Fibroblast of villous mesenchyme (primary cell): ENCODE measurements at regions not wholly inside any gene's neighbourhood (a gene's known extent, or its start where the extent isn't known, plus 50 kb on each side); places are given as distances from the start of the nearest gene placed in this dataset.

ENCODE experiments used
- DNase-seq: peaks from one replicate; pipeline ENCODE4 v3.0.0-alpha.2; 2010; ENCODE audit warnings: low read depth
- H3K4me3 ChIP-seq: 2 replicates; pipeline ENCODE4 v1.5.1; 2011; ENCODE audit warnings: low read depth, mild to moderate bottlenecking, low read length
- TF ChIP-seq, protein P1 (sequence below): IDR thresholded peaks from 2 replicates; pipeline ENCODE4 v1.5.1; 2012; ENCODE audit warnings: low read depth, mild to moderate bottlenecking, low read length; ENCODE audit not compliant: insufficient read depth

GRCh38 chr4:142983065-142983464 is 137.0 kb upstream of the INPP4B start:
- no peak overlapping the region for H3K4me3 ChIP-seq
- no peak for DNase-seq
- TF ChIP-seq, protein P1, sequence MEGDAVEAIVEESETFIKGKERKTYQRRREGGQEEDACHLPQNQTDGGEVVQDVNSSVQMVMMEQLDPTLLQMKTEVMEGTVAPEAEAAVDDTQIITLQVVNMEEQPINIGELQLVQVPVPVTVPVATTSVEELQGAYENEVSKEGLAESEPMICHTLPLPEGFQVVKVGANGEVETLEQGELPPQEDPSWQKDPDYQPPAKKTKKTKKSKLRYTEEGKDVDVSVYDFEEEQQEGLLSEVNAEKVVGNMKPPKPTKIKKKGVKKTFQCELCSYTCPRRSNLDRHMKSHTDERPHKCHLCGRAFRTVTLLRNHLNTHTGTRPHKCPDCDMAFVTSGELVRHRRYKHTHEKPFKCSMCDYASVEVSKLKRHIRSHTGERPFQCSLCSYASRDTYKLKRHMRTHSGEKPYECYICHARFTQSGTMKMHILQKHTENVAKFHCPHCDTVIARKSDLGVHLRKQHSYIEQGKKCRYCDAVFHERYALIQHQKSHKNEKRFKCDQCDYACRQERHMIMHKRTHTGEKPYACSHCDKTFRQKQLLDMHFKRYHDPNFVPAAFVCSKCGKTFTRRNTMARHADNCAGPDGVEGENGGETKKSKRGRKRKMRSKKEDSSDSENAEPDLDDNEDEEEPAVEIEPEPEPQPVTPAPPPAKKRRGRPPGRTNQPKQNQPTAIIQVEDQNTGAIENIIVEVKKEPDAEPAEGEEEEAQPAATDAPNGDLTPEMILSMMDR = no peak

DNA sequence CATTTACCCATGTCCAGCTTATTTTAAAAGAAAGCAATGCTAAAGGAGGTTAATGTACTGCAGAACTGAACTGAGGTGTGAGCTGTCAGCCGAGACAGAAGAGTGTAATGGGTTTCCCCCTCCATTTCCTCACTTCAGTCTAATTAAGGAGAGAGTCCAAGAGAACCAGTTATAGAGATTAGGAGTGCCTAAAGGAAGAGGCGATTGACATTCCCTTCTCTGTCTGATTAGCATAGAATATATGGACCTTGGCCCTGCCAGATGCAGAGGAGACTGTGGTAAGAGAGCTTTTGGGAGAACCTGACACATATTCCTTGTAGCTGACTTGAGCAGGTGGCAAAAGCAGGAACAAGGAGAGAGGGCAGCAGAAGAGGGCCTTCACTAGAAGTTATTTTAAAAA is 137.5 kb upstream of the INPP4B start:
- DNase-seq = no peak
- TF ChIP-seq, protein P1 = no peak
- H3K4me3 ChIP-seq = no peak overlapping the region

- no peak overlapping the region for H3K4me3 ChIP-seq
- peak; percentile 30 for DNase-seq
- TF ChIP-seq, protein P1 = peak; percentile 58
Observed at GRCh38 chr4:142984871-142985585, 138.9 kb upstream of the INPP4B start.

DNA sequence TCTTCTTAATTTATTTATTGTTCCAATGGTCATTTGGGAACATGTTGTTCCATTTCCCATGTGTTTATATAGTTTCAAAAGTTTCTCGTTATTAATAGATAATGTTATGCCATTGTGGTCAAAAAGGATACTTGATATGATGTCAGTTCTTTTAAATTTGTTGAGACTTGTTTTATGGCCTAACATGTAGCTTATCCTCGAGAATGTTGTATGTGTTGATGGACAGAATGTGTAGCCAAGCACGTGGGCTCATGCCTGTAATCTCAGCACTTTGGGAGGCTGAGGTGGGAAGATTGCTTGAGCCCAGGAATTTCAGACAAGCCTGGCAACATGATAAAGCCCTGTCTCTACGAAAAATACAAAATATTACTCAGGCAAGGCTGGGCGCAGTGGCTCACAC is 168.5 kb upstream of the USP38 start:
- TF ChIP-seq, protein P1 = no peak
- no peak overlapping the region for H3K4me3 ChIP-seq
- no peak for DNase-seq

- H3K4me3 ChIP-seq = no peak overlapping the region
- no peak for DNase-seq
- TF ChIP-seq, protein P1 = no peak
Observed at GRCh38 chr4:143017210-143017609, 167.5 kb upstream of the USP38 start.

DNA sequence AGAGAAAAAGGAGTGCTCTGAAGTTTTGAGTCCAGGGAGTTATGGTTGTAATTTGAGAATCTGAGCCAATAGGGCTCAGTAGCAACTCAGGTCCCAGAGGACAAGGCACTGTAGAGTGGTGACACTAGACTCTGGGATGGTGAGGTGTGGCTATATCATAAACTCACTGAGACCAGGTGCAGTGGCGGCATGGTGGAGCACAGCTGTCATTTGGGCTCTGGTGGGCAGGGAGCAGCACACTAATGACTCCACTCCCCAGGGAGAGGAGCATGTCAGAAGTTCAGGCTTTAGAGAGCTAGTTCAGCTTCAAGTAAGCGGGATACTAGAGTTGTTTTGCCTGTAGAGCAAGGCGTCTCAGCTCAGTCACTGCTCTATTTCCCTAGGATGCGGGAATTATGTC is 165.4 kb upstream of the USP38 start:
- H3K4me3 ChIP-seq = no peak overlapping the region
- TF ChIP-seq, protein P1 = no peak
- DNase-seq = no peak

DNA sequence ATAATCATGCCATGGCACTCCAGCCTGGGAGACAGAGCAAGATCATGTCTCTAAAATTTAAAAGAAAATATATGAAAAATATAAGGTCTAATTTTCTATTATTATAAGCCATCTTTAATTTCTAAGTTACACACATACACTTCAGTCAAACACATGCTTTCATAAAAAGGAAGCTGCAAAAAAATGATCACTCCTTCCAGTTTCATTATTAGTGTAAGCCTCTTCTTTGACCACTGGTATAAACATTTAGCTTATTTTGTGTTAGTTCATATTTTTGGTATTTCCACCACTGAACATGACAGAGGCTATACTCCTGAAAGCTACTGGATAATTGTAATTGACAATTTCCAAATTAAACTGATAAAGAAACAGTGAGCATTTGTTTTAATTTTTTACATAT is 163.3 kb upstream of the USP38 start:
- no peak for DNase-seq
- H3K4me3 ChIP-seq = no peak overlapping the region
- TF ChIP-seq, protein P1 = no peak
